PC-9 (cell line): ENCODE measurements at regions not wholly inside any gene's neighbourhood (a gene's known extent, or its start where the extent isn't known, plus 50 kb on each side); places are given as distances from the start of the nearest gene placed in this dataset.

Source experiments
- BruUV-seq: library from RNA; stranded (reverse); fragments of 400-500 nt; replicated peaks from 2 replicates; lab custom pipeline; 2021; lab: Mats Ljungman, UMichigan
- CTCF ChIA-PET: fragments of 300-600 bp; sonication (Branson Sonifier 250); formaldehyde crosslinking; loops from one replicate; lab custom pipeline; 2022; ENCODE audit warnings: antibody characterized with exemption; lab: Charles Lee
- POLR2A ChIA-PET: fragments of 300-600 bp; sonication (Branson Sonifier 250); formaldehyde crosslinking; loops from one replicate; lab custom pipeline; 2022; ENCODE audit warnings: antibody characterized with exemption; ENCODE audit not compliant: unreplicated experiment; lab: Charles Lee
- DNase-seq, 2 experiments: peaks; one replicate each; pipeline versions ENCODE4 v3.0.0 to v3.0.0-alpha.2; 2015 to 2022; ENCODE audit warnings: mixed read lengths in 1 of 2
- H2AFZ ChIP-seq: fragments of 200-600 bp; sonication (generic); 2 replicates; pipeline ENCODE4 v1.8.1; 2017; ENCODE audit warnings: antibody characterized with exemption
- H3F3A ChIP-seq: fragments of 200-600 bp; sonication (generic); 2 replicates; pipeline ENCODE4 v1.8.1; 2017; ENCODE audit warnings: antibody characterized with exemption, mild to moderate bottlenecking, low read depth; ENCODE audit not compliant: insufficient read depth
- H3K27ac ChIP-seq: fragments of 200-600 bp; sonication (generic); 2 replicates; pipeline ENCODE4 v1.6.1; 2016; ENCODE audit warnings: mixed run types
- H3K27me3 ChIP-seq: fragments of 200-600 bp; sonication (generic); 2 replicates; pipeline ENCODE4 v1.6.1; 2016; ENCODE audit warnings: low read depth, mixed run types; ENCODE audit not compliant: insufficient read depth
- H3K36me3 ChIP-seq: fragments of 200-600 bp; sonication (generic); 2 replicates; pipeline ENCODE4 v1.6.1; 2016; ENCODE audit warnings: low read depth, mixed run types
- H3K4me1 ChIP-seq: fragments of 200-600 bp; sonication (generic); replicated peaks from 2 replicates; pipeline ENCODE4 v1.6.1; 2016; ENCODE audit warnings: mixed run types; ENCODE audit not compliant: insufficient read depth
- H3K4me2 ChIP-seq: fragments of 200-600 bp; sonication (generic); 2 replicates; pipeline ENCODE4 v1.6.1; 2017; ENCODE audit warnings: mixed run types
- H3K4me3 ChIP-seq: fragments of 200-600 bp; sonication (generic); 2 replicates; pipeline ENCODE4 v1.6.1; 2016; ENCODE audit warnings: mixed run types
- H3K79me2 ChIP-seq: fragments of 200-600 bp; sonication (generic); 2 replicates; pipeline ENCODE4 v1.6.1; 2017; ENCODE audit warnings: low read depth, mixed run types
- H3K9me2 ChIP-seq: fragments of 200-600 bp; sonication (generic); 2 replicates; pipeline ENCODE4 v1.8.1; 2017; ENCODE audit warnings: mild to moderate bottlenecking; ENCODE audit not compliant: insufficient read depth
- H3K9me3 ChIP-seq: fragments of 200-600 bp; sonication (generic); 2 replicates; pipeline ENCODE4 v1.8.1; 2016; ENCODE audit warnings: low read depth; ENCODE audit not compliant: insufficient read depth
- H4K20me1 ChIP-seq: fragments of 200-600 bp; sonication (generic); 2 replicates; pipeline ENCODE4 v1.8.1; 2017; ENCODE audit not compliant: insufficient read depth
- CTCF ChIP-seq: fragments of 200-600 bp; sonication (generic); conservative IDR thresholded peaks from 2 replicates; pipeline ENCODE4 v1.6.1; 2017; ENCODE audit warnings: mixed run types, antibody characterized with exemption, mild to moderate bottlenecking, moderate library complexity
- EZH2 ChIP-seq: fragments of 200-600 bp; sonication (generic); IDR thresholded peaks from 2 replicates; pipeline ENCODE4 v1.8.0; 2017; ENCODE audit warnings: antibody characterized with exemption, low read depth
- intact Hi-C: fragments of 100-400 bp; cut with micrococcal nuclease; formaldehyde crosslinking; loops from one replicate; pipeline ENCODE4 v1.10.0; 2022; ENCODE audit not compliant: unreplicated experiment

GRCh38 chr10:106320078-106320477 lies 844.4 kb downstream of the SORCS1 start:
- no peaks in the 10 kb centered on the region for H3F3A ChIP-seq
- intact Hi-C loops, result no loop called here
- H3K27me3 ChIP-seq, result no peaks in the 10 kb centered on the region
- H3K79me2 ChIP-seq, result no peaks in the 10 kb centered on the region
- TF ChIP-seq CTCF (no peak), EZH2 (no peak)
- CTCF ChIA-PET, result no interaction called here
- H3K4me2 ChIP-seq, result no peak overlapping the region
- H4K20me1 ChIP-seq, result no peaks in the 10 kb centered on the region
- POLR2A ChIA-PET, result no interaction called here
- H3K36me3 ChIP-seq, result no peaks in the 10 kb centered on the region
- BruUV-seq, result no TSS peak
- no peak overlapping the region for H3K27ac ChIP-seq
- H3K9me3 ChIP-seq, result no peaks in the 10 kb centered on the region
- H3K4me3 ChIP-seq, result no peak overlapping the region
- no peak overlapping the region for H2AFZ ChIP-seq
- H3K4me1 ChIP-seq, result no peaks in the 10 kb centered on the region
- H3K9me2 ChIP-seq, result no peaks in the 10 kb centered on the region
- DNase-seq, result no peak

GRCh38 chr10:106317554-106317953 lies 847.0 kb downstream of the SORCS1 start:
- no peak for TF ChIP-seq CTCF
- TF ChIP-seq EZH2, result no peak
- intact Hi-C loops, result no loop called here
- POLR2A ChIA-PET, result no interaction called here
- CTCF ChIA-PET, result interaction anchor here (0.7 kb wide), 1 partner anchor 669 kb away, joined by 3 read pairs; no protein-coding TSS in a partner anchor
- H3K27ac ChIP-seq, result no peak overlapping the region
- H3K27me3 ChIP-seq, result no peaks in the 10 kb centered on the region
- DNase-seq, result no peak
- H3K9me3 ChIP-seq, result no peaks in the 10 kb centered on the region
- no peaks in the 10 kb centered on the region for H4K20me1 ChIP-seq
- no peaks in the 10 kb centered on the region for H3K79me2 ChIP-seq
- H3K4me1 ChIP-seq, result no peaks in the 10 kb centered on the region
- no peaks in the 10 kb centered on the region for H3F3A ChIP-seq
- H3K4me2 ChIP-seq, result no peak overlapping the region
- no peaks in the 10 kb centered on the region for H3K36me3 ChIP-seq
- no peak overlapping the region for H3K4me3 ChIP-seq
- no peaks in the 10 kb centered on the region for H3K9me2 ChIP-seq
- H2AFZ ChIP-seq, result no peak overlapping the region
- no TSS peak for BruUV-seq

GRCh38 chr10:106313041-106313440 lies 851.5 kb downstream of the SORCS1 start:
- POLR2A ChIA-PET, result no interaction called here
- Histone ChIP-seq H4K20me1 (no peaks in the 10 kb centered on the region), H3K9me3 (no peaks in the 10 kb centered on the region), H3K27me3 (no peaks in the 10 kb centered on the region), H3K4me1 (no peaks in the 10 kb centered on the region), H3K4me3 (no peak overlapping the region), H3K9me2 (no peaks in the 10 kb centered on the region), H3K4me2 (no peak overlapping the region), H2AFZ (no peak overlapping the region), H3K36me3 (no peaks in the 10 kb centered on the region), H3K79me2 (no peaks in the 10 kb centered on the region), H3K27ac (no peak overlapping the region), H3F3A (no peaks in the 10 kb centered on the region)
- DNase-seq, result no peak
- intact Hi-C loops, result no loop called here
- TF ChIP-seq EZH2 (no peak), CTCF (no peak)
- BruUV-seq, result no TSS peak
- CTCF ChIA-PET, result no interaction called here
